Activated B cell treated with CpG ODN at 0.5 μM for 24 hours (primary cell): ENCODE measurements at regions not wholly inside any gene's neighbourhood (a gene's known extent, or its start where the extent isn't known, plus 50 kb on each side); places are given as distances from the start of the nearest gene placed in this dataset.
"Not testable (repeated sequence)": the region's sequence is repeated elsewhere in the genome, so short reads cannot be mapped to it uniquely, and the experiment has no call there.

Experiments used
- ATAC-seq: fragments of 200-7000 bp; cut with Tn5 transposase; one replicate; pipeline ENCODE4 v1.10.0; 2021; ENCODE audit warnings: low read depth, mild to moderate bottlenecking, moderate library complexity
- CTCF ChIA-PET: fragments of 350-600 bp; sonication (Branson Sonifier 250); formaldehyde crosslinking; loops from one replicate; lab custom pipeline; 2021; ENCODE audit warnings: antibody characterized with exemption; lab: Charles Lee
- POLR2A ChIA-PET: fragments of 350-600 bp; sonication (Branson Sonifier 250); formaldehyde crosslinking; loops from one replicate; lab custom pipeline; 2021; ENCODE audit warnings: antibody characterized with exemption; lab: Charles Lee
- DNase-seq: peaks from one replicate; pipeline ENCODE4 v3.0.0; 2022
- H3K27ac Mint-ChIP-seq: one replicate; pipeline ENCODE4 v1.8.0; 2020; ENCODE audit warnings: mixed read lengths
- H3K27me3 Mint-ChIP-seq: one replicate; pipeline ENCODE4 v1.8.0; 2021; ENCODE audit warnings: mixed read lengths
- H3K36me3 Mint-ChIP-seq: one replicate; pipeline ENCODE4 v1.8.0; 2021; ENCODE audit warnings: low read depth, mixed read lengths
- H3K4me1 Mint-ChIP-seq: one replicate; pipeline ENCODE4 v1.8.0; 2021; ENCODE audit warnings: mixed read lengths
- H3K4me3 Mint-ChIP-seq: one replicate; pipeline ENCODE4 v1.8.0; 2020; ENCODE audit warnings: mild to moderate bottlenecking, mixed read lengths
- H3K9me3 Mint-ChIP-seq: one replicate; pipeline ENCODE4 v1.8.0; 2020; ENCODE audit warnings: mixed read lengths
- intact Hi-C: fragments of 100-400 bp; cut with micrococcal nuclease; formaldehyde crosslinking; loops from one replicate; pipeline ENCODE4 v1.15.1; 2024
- TF ChIP-seq, protein P1 (sequence below): fragments of 200-600 bp; IDR thresholded peaks from one replicate; pipeline ENCODE4 v1.8.0; 2022; ENCODE audit warnings: antibody characterized with exemption, mild to moderate bottlenecking

DNA sequence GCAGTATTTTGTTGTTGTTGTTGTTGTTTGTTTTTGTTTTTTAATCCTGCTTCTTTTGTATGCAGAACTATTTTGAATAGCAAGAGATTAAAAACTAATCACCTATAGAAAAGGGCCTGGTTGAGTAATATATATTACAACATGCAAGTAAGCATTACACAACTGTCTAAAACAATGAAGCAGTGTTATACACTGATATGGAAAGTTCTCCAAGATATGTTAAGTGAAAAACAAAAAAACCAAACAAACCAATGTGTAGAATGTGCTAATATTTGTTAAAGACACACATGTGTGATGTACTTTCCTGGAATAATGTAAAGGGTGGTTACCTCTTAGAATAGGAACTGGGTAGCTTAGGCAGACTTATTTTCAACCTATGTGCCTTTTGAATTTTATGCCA, 117.4 kb downstream of the ZNF365 start:
- Mint-ChIP-seq H3K36me3 (no peaks in the 10 kb centered on the region), H3K4me1 (peaks cover 27% of the 10 kb centered on the region), H3K4me3 (no peak overlapping the region), H3K9me3 (no peaks in the 10 kb centered on the region), H3K27me3 (peaks cover 4% of the 10 kb centered on the region), H3K27ac (no peak overlapping the region)
- no peak for ATAC-seq
- POLR2A ChIA-PET, result interaction anchor here (0.6 to 0.9 kb wide), 2 partner anchors 119 to 126 kb away, joined by 3 read pairs; no protein-coding TSS in a partner anchor
- TF ChIP-seq, protein P1, sequence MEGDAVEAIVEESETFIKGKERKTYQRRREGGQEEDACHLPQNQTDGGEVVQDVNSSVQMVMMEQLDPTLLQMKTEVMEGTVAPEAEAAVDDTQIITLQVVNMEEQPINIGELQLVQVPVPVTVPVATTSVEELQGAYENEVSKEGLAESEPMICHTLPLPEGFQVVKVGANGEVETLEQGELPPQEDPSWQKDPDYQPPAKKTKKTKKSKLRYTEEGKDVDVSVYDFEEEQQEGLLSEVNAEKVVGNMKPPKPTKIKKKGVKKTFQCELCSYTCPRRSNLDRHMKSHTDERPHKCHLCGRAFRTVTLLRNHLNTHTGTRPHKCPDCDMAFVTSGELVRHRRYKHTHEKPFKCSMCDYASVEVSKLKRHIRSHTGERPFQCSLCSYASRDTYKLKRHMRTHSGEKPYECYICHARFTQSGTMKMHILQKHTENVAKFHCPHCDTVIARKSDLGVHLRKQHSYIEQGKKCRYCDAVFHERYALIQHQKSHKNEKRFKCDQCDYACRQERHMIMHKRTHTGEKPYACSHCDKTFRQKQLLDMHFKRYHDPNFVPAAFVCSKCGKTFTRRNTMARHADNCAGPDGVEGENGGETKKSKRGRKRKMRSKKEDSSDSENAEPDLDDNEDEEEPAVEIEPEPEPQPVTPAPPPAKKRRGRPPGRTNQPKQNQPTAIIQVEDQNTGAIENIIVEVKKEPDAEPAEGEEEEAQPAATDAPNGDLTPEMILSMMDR, result no peak
- DNase-seq, result no peak
- intact Hi-C loops, result loop anchor here (5.0 kb wide), 3 partner anchors 34 to 121 kb away; no protein-coding TSS in a partner anchor
- CTCF ChIA-PET, result interaction anchor here (0.6 to 3.0 kb wide), 23 partner anchors 8 to 1677 kb away, joined by 3 to 18 read pairs (median 6); partner anchors contain the start of gene EGR2

DNA sequence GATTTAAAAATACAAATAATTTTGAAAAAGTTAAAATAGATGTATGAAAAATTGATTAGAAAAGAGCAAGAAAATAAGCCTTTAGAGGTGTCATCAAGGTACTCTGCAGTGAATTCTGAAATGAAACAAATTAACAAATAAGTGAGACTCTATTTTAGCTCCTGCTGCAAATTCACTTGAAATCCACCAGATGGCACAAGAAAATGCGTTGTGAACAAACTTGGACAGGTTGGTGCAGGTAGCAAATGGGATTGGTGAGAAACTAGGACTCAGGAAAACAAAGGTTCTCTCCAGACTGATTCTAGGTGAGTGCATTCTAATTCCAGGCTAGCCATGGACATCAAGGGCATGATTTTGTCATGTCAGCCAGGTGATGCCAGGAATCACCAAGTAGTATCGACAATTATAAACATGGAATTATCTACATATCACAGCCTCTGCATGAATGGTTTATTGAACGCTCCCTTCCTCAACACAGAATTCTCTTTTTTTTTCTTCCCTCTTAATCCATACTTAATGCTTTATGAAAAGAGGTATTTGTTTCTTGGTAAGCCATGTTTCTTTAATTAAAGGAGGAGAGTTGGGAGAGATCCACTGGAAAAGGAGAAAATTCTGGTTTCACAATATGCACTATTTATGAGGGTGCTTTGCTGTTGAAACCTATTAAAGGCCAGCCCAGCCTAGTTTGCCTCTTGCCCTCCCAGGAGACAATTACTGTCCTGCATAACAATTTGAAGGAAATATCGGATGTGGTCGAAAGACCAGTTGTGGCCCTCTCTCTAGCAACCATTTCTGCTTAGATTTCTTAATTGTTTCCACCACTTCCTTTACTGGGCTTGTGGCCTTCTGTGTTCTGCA, 118.1 kb downstream of the ZNF365 start:
- Mint-ChIP-seq H3K27ac (no peak overlapping the region), H3K4me3 (no peak overlapping the region), H3K36me3 (no peaks in the 10 kb centered on the region), H3K27me3 (peaks cover 4% of the 10 kb centered on the region), H3K4me1 (peaks cover 27% of the 10 kb centered on the region), H3K9me3 (no peaks in the 10 kb centered on the region)
- no peak for DNase-seq
- intact Hi-C loops, result loop anchor here (1.0 to 5.0 kb wide), 11 partner anchors 35 to 666 kb away; no protein-coding TSS in a partner anchor
- peak; percentile 49 for ATAC-seq
- ChIA-PET POLR2A (interaction anchor here (0.6 to 0.9 kb wide), 2 partner anchors 118 to 125 kb away, joined by 3 read pairs; no protein-coding TSS in a partner anchor), CTCF (interaction anchor here (0.6 to 3.0 kb wide), 25 partner anchors 9 to 1677 kb away, joined by 3 to 18 read pairs (median 5); partner anchors contain the start of gene EGR2)
- TF ChIP-seq, protein P1, result no peak

DNA sequence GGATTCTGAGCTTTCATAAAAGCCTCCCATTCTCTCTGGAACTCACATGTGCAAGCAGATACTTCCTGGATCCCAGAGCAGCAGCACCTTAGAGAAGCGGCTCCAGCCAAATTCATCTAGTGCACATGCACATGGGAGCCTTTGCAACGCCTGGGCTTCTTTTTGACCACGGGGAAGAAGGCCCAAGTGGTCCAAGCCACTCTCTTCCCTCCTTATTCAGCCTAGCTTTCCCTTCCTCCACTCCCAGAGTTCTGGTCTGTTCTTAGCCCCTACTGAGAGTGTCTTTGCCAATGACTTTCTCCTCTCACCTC, 118.7 kb downstream of the ZNF365 start:
- Mint-ChIP-seq H3K36me3 (no peaks in the 10 kb centered on the region), H3K27me3 (no peaks in the 10 kb centered on the region), H3K4me1 (peaks cover 27% of the 10 kb centered on the region), H3K4me3 (no peak overlapping the region), H3K27ac (no peak overlapping the region), H3K9me3 (no peaks in the 10 kb centered on the region)
- no peak for ATAC-seq
- POLR2A ChIA-PET, result no interaction called here
- TF ChIP-seq, protein P1, result no peak
- intact Hi-C loops, result loop anchor here (1.0 to 5.0 kb wide), 11 partner anchors 34 to 665 kb away; no protein-coding TSS in a partner anchor
- DNase-seq, result no peak
- CTCF ChIA-PET, result interaction anchor here (1.0 to 3.0 kb wide), 10 partner anchors 9 to 1228 kb away, joined by 3 to 18 read pairs (median 6); no protein-coding TSS in a partner anchor

DNA sequence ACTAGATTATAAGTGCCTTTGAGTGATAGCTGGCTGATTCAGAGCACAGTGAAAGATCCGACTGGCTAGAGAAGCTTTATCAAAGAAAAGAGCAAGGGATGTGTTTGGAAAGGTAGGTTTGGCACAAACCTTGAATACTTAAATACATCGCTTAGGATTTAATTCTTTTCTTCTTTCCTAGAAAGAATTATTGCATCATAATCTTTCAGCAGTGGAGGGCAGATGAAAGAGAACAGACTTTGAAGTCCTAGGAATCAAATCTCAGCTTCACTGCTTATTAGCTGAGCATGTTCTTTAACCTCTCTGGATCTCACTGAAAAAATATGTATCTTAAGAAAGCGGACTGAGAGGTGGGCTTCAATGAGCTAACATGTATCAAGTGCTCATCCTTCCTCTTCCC, 122.8 kb downstream of the ZNF365 start:
- no peak for ATAC-seq
- ChIA-PET POLR2A (no interaction called here), CTCF (no interaction called here)
- H3K4me3 Mint-ChIP-seq, result no peak overlapping the region
- H3K27me3 Mint-ChIP-seq, result no peaks in the 10 kb centered on the region
- DNase-seq, result no peak
- TF ChIP-seq, protein P1, result no peak
- intact Hi-C loops, result no loop called here
- H3K27ac Mint-ChIP-seq, result no peak overlapping the region
- peaks cover 23% of the 10 kb centered on the region for H3K4me1 Mint-ChIP-seq
- no peaks in the 10 kb centered on the region for H3K9me3 Mint-ChIP-seq
- H3K36me3 Mint-ChIP-seq, result no peaks in the 10 kb centered on the region

DNA sequence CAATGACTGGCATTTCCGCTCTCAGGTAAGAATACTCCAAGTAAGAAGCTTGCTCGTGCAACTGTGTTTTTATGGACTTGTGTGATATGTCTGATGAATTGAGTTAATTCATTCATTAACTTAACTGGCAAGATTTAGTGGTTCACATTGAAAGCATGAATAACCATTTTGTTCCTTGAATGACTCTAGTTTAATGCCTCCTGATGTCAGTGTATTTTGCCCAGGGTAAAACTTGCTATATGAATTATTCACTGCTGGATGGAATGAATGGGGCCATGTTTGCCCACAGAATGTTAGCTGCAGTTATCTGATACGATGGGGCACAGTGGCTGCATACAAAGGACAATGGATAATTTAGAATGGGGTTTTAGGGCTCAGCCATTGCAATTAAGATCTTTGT, 124.1 kb downstream of the ZNF365 start:
- Mint-ChIP-seq H3K36me3 (no peaks in the 10 kb centered on the region), H3K4me1 (peaks cover 9% of the 10 kb centered on the region), H3K4me3 (no peak overlapping the region), H3K27ac (no peak overlapping the region), H3K9me3 (no peaks in the 10 kb centered on the region), H3K27me3 (no peaks in the 10 kb centered on the region)
- TF ChIP-seq, protein P1, result no peak
- ATAC-seq (no peak), DNase-seq (no peak)
- ChIA-PET POLR2A (no interaction called here), CTCF (no interaction called here)
- intact Hi-C loops, result no loop called here

DNA sequence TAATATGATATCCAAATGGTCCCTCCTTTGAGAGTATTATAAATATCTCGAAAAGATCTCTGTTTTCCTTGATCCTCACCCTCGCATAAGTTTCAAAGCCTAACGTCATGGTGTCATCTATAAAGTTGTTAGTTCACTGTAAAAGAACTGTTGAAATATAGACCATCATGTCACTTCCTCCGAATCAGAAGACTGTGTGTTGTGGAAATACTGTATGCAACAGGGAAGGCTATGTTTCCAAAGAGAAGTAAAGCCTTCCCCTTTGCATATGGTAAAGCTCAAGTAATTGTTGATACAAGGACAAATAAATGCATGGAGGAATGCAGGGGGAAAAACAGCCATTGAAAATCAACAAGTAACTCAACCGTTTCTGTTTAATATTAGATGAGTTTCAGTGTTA, 125.9 kb downstream of the ZNF365 start:
- H3K9me3 Mint-ChIP-seq, H3K36me3 Mint-ChIP-seq, DNase-seq, ATAC-seq, H3K27ac Mint-ChIP-seq, H3K4me3 Mint-ChIP-seq, intact Hi-C loops, CTCF ChIA-PET, POLR2A ChIA-PET, H3K4me1 Mint-ChIP-seq, H3K27me3 Mint-ChIP-seq: not testable (repeated sequence)
